IMR-90 (cell line): ENCODE measurements at regions not wholly inside any gene's neighbourhood (a gene's known extent, or its start where the extent isn't known, plus 50 kb on each side); places are given as distances from the start of the nearest gene placed in this dataset.

ENCODE experiments used
- ATAC-seq: fragments of 200-7000 bp; cut with Tn5 transposase; 2 replicates; pipeline ENCODE4 v1.9.1; 2020; ENCODE audit warnings: low read depth, mild to moderate bottlenecking, moderate library complexity
- BruUV-seq: library from RNA; stranded (reverse); fragments of 400-500 nt; replicated peaks from 2 replicates; lab custom pipeline; 2021; lab: Mats Ljungman, UMichigan
- CTCF ChIA-PET: fragments of 300-600 bp; formaldehyde crosslinking; extraction: SDS; loops from one replicate; lab custom pipeline; 2021; ENCODE audit warnings: antibody characterized with exemption; lab: Yijun Ruan, JAX
- POLR2A ChIA-PET: fragments of 300-600 bp; sonication (Branson Sonifier 250); formaldehyde crosslinking; loops from one replicate; lab custom pipeline; 2022; ENCODE audit warnings: antibody characterized with exemption; ENCODE audit not compliant: unreplicated experiment; lab: Charles Lee
- DNase-seq: peaks from one replicate; pipeline ENCODE4 v3.0.0; 2013
- H2AFZ ChIP-seq: replicated peaks from 2 replicates; pipeline ENCODE3; 2013; ENCODE audit warnings: low read length, mild to moderate bottlenecking; ENCODE audit not compliant: poor library complexity
- H2AK5ac ChIP-seq: 2 replicates; pipeline ENCODE4 v1.6.1; 2013; ENCODE audit warnings: low read depth, low read length, inconsistent platforms
- H2AK9ac ChIP-seq: replicated peaks from 2 replicates; pipeline ENCODE3; 2013; ENCODE audit warnings: mild to moderate bottlenecking, low read depth, low read length, moderate library complexity; ENCODE audit not compliant: poor library complexity
- H2BK120ac ChIP-seq: 2 replicates; pipeline ENCODE4 v1.6.1; 2013; ENCODE audit warnings: low read depth, low read length, inconsistent platforms
- H2BK15ac ChIP-seq: 3 replicates; pipeline ENCODE4 v1.6.1; 2013; ENCODE audit warnings: low read depth, low read length, inconsistent platforms
- H2BK20ac ChIP-seq: 2 replicates; pipeline ENCODE4 v1.6.1; 2013; ENCODE audit warnings: low read depth, mild to moderate bottlenecking, inconsistent platforms, low read length, moderate library complexity
- H2BK5ac ChIP-seq: 2 replicates; pipeline ENCODE4 v1.6.1; 2013; ENCODE audit warnings: mild to moderate bottlenecking, low read depth, low read length, inconsistent platforms; ENCODE audit not compliant: poor library complexity, severe bottlenecking
- H3K14ac ChIP-seq: replicated peaks from 2 replicates; pipeline ENCODE4 v1.6.1; 2013; ENCODE audit warnings: low read depth, low read length, inconsistent platforms
- H3K18ac ChIP-seq: 2 replicates; pipeline ENCODE4 v1.6.1; 2013; ENCODE audit warnings: low read depth, low read length, control low read depth
- H3K23ac ChIP-seq: 2 replicates; pipeline ENCODE4 v1.6.1; 2013; ENCODE audit warnings: low read depth, low read length, inconsistent platforms
- H3K27ac ChIP-seq: 2 replicates; pipeline ENCODE4 v1.5.1; 2013; ENCODE audit warnings: mild to moderate bottlenecking, control low read depth, low read length; ENCODE audit not compliant: insufficient read depth
- H3K27me3 ChIP-seq: 2 replicates; pipeline ENCODE4 v1.6.1; 2013; ENCODE audit warnings: low read length; ENCODE audit not compliant: control insufficient read depth, insufficient read depth
- H3K36me3 ChIP-seq: 2 replicates; pipeline ENCODE4 v1.6.1; 2013; ENCODE audit warnings: low read length, mixed read lengths; ENCODE audit not compliant: control insufficient read depth, insufficient read depth
- H3K4ac ChIP-seq: 2 replicates; pipeline ENCODE4 v1.6.1; 2013; ENCODE audit warnings: low read depth, low read length, inconsistent platforms
- H3K4me1 ChIP-seq: 2 replicates; pipeline ENCODE4 v1.6.1; 2013; ENCODE audit warnings: low read length, mixed read lengths; ENCODE audit not compliant: control insufficient read depth, insufficient read depth
- H3K4me2 ChIP-seq: 2 replicates; pipeline ENCODE4 v1.6.1; 2013; ENCODE audit warnings: low read depth, mild to moderate bottlenecking, control low read depth, low read length, moderate library complexity
- H3K4me3 ChIP-seq: 2 replicates; pipeline ENCODE4 v1.5.1; 2013; ENCODE audit warnings: low read depth, mild to moderate bottlenecking, control low read depth, low read length, moderate library complexity; ENCODE audit not compliant: insufficient read depth
- H3K56ac ChIP-seq: 2 replicates; pipeline ENCODE4 v1.6.1; 2013; ENCODE audit warnings: low read length, inconsistent platforms; ENCODE audit not compliant: insufficient read depth; ENCODE audit errors: extremely low read depth
- H3K79me1 ChIP-seq, 2 experiments: 2 replicates each; pipeline ENCODE4 v1.6.1; 2013; ENCODE audit warnings: low read length in 2 of 2, inconsistent platforms in 1 of 2, low read depth in 1 of 2
- H3K9ac ChIP-seq: 2 replicates; pipeline ENCODE4 v1.6.1; 2013; ENCODE audit warnings: low read depth, low read length, control low read depth
- H3K9me1 ChIP-seq: 2 replicates; pipeline ENCODE4 v1.6.1; 2013; ENCODE audit warnings: low read length, inconsistent platforms; ENCODE audit not compliant: insufficient read depth
- H3K9me3 ChIP-seq: 2 replicates; pipeline ENCODE4 v1.6.1; 2013; ENCODE audit warnings: low read length; ENCODE audit not compliant: control insufficient read depth, insufficient read depth
- H4K20me1 ChIP-seq: 2 replicates; pipeline ENCODE4 v1.6.1; 2013; ENCODE audit warnings: low read length, inconsistent platforms; ENCODE audit not compliant: insufficient read depth
- H4K5ac ChIP-seq: 2 replicates; pipeline ENCODE4 v1.6.1; 2013; ENCODE audit warnings: mild to moderate bottlenecking, low read depth, low read length, control low read depth
- H4K8ac ChIP-seq, 2 experiments: 2 replicates each; pipeline ENCODE4 v1.6.1; 2013; ENCODE audit warnings: low read depth in 2 of 2, low read length in 2 of 2, control low read depth in 1 of 2, inconsistent platforms in 1 of 2
- H4K91ac ChIP-seq: 2 replicates; pipeline ENCODE4 v1.6.1; 2013; ENCODE audit warnings: low read depth, low read length, inconsistent platforms; ENCODE audit not compliant: insufficient read depth
- BHLHE40 ChIP-seq: fragments of 150-350 bp; IDR thresholded peaks from 2 replicates; pipeline ENCODE4 v1.6.1; 2016; ENCODE audit warnings: mild to moderate bottlenecking, low read depth, low read length
- CEBPB ChIP-seq: IDR thresholded peaks from 2 replicates; pipeline ENCODE4 v1.6.1; 2012; ENCODE audit warnings: low read depth, low read length, improper control_type of control experiment
- CHD1 ChIP-seq: IDR thresholded peaks from 2 replicates; pipeline ENCODE4 v1.6.1; 2012; ENCODE audit warnings: low read depth, low read length, improper control_type of control experiment
- CTCF ChIP-seq: conservative IDR thresholded peaks from 2 replicates; pipeline ENCODE4 v1.5.1; 2012; ENCODE audit warnings: mild to moderate bottlenecking, low read depth, low read length, improper control_type of control experiment
- ELK1 ChIP-seq: fragments of 150-350 bp; IDR thresholded peaks from 2 replicates; pipeline ENCODE4 v1.6.1; 2016; ENCODE audit warnings: low read depth, mild to moderate bottlenecking, low read length, moderate library complexity, borderline replicate concordance
- FOS ChIP-seq: fragments of 150-350 bp; IDR thresholded peaks from 2 replicates; pipeline ENCODE4 v1.6.1; 2016; ENCODE audit warnings: low read depth, low read length
- MAFK ChIP-seq: IDR thresholded peaks from 2 replicates; pipeline ENCODE4 v1.6.1; 2012; ENCODE audit warnings: low read depth, low read length, improper control_type of control experiment
- MAZ ChIP-seq: IDR thresholded peaks from 2 replicates; pipeline ENCODE4 v1.6.1; 2012; ENCODE audit warnings: low read depth, mild to moderate bottlenecking, low read length, improper control_type of control experiment, moderate library complexity, borderline replicate concordance
- MXI1 ChIP-seq: IDR thresholded peaks from 2 replicates; pipeline ENCODE4 v1.6.1; 2012; ENCODE audit warnings: low read depth, mild to moderate bottlenecking, low read length, moderate library complexity, borderline replicate concordance
- NFE2L2 ChIP-seq: fragments of 150-350 bp; IDR thresholded peaks from 2 replicates; pipeline ENCODE4 v1.6.1; 2016; ENCODE audit warnings: low read depth, mild to moderate bottlenecking, low read length
- POLR2A ChIP-seq: IDR thresholded peaks from 2 replicates; pipeline ENCODE4 v1.6.1; 2012; ENCODE audit warnings: mild to moderate bottlenecking, low read depth, low read length
- RAD21 ChIP-seq: IDR thresholded peaks from 2 replicates; pipeline ENCODE4 v1.6.1; 2012; ENCODE audit warnings: low read length, improper control_type of control experiment
- RCOR1 ChIP-seq: IDR thresholded peaks from 2 replicates; pipeline ENCODE4 v1.6.1; 2012; ENCODE audit warnings: mild to moderate bottlenecking, low read length, improper control_type of control experiment; ENCODE audit not compliant: insufficient replicate concordance
- RFX5 ChIP-seq: IDR thresholded peaks from 2 replicates; pipeline ENCODE4 v1.8.0; 2012; ENCODE audit warnings: low read depth, mild to moderate bottlenecking, low read length, moderate library complexity
- SMC3 ChIP-seq: fragments of 150-350 bp; IDR thresholded peaks from 2 replicates; pipeline ENCODE4 v1.6.1; 2016; ENCODE audit warnings: low read depth, mild to moderate bottlenecking, antibody characterized with exemption, low read length, moderate library complexity
- USF2 ChIP-seq: fragments of 150-350 bp; IDR thresholded peaks from 2 replicates; pipeline ENCODE4 v1.6.1; 2017; ENCODE audit warnings: mild to moderate bottlenecking, antibody characterized with exemption, low read length, low read depth
- WGBS, 2 experiments: methylation state at CpG; one replicate each; pipeline versions ENCODE4 v1.1.5 to v1.1.7; 2013; ENCODE audit warnings: missing lambda C conversion rate in 2 of 2; ENCODE audit not compliant: insufficient read length in 1 of 2; ENCODE audit errors: extremely low coverage in 2 of 2; 5-methylcytosine and 5-hydroxymethylcytosine counted together
- dilution Hi-C: fragments of 300-500 bp; cut with HindIII; formaldehyde crosslinking; loops from one replicate; pipeline ENCODE4 v1.14.3; 2018; ENCODE audit warnings: low sequenced_read_pairs; ENCODE audit not compliant: unreplicated experiment
- in situ Hi-C: fragments of 300-500 bp; cut with MboI; formaldehyde crosslinking; loops from 3 replicates; pipeline ENCODE4 v1.14.3; 2019; ENCODE audit warnings: low sequenced_read_pairs, inconsistent platforms, mixed read lengths
- intact Hi-C: fragments of 100-400 bp; cut with micrococcal nuclease; formaldehyde crosslinking; loops from 2 replicates; pipeline ENCODE4 v1.10.0; 2022

GRCh38 chr18:6488956-6489355 lies 74.2 kb upstream of the L3MBTL4 start:
- no peak overlapping the region for H2BK5ac ChIP-seq
- WGBS, 2 experiments = no CpG with 5 or more reads among the region's 1 CpG
- no peak overlapping the region for H2AK9ac ChIP-seq
- H3K4me2 ChIP-seq = no peak overlapping the region
- no peak for ATAC-seq
- H4K91ac ChIP-seq = no peak overlapping the region
- no peak overlapping the region for H4K5ac ChIP-seq
- H3K79me1 ChIP-seq = no peaks in the 10 kb centered on the region
- ChIA-PET POLR2A (no interaction called here), CTCF (no interaction called here)
- intact Hi-C loops = no loop called here
- no peak overlapping the region for H4K8ac ChIP-seq
- H3K36me3 ChIP-seq = no peaks in the 10 kb centered on the region
- H3K27ac ChIP-seq = no peak overlapping the region
- no peak overlapping the region for H2BK15ac ChIP-seq
- peaks cover 2% of the 10 kb centered on the region; the same call in 1 of the 2 replicates for H3K27me3 ChIP-seq
- BruUV-seq = no TSS peak
- TF ChIP-seq ELK1 (no peak), POLR2A (no peak), MXI1 (no peak), MAZ (no peak), RCOR1 (no peak), SMC3 (no peak), CEBPB (no peak), FOS (no peak), CHD1 (no peak), RFX5 (no peak), MAFK (no peak), BHLHE40 (no peak), USF2 (no peak), RAD21 (no peak), NFE2L2 (no peak), CTCF (no peak)
- H3K9me1 ChIP-seq = no peaks in the 10 kb centered on the region
- no peak overlapping the region for H3K9ac ChIP-seq
- dilution Hi-C loops = no loop called here
- H3K4me1 ChIP-seq = no peaks in the 10 kb centered on the region
- H2BK20ac ChIP-seq = no peak overlapping the region
- no peak overlapping the region for H3K56ac ChIP-seq
- H2AK5ac ChIP-seq = no peak overlapping the region
- no peak overlapping the region for H3K4ac ChIP-seq
- no peak overlapping the region for H3K18ac ChIP-seq
- in situ Hi-C loops = no loop called here
- no peak overlapping the region for H3K14ac ChIP-seq
- no peaks in the 10 kb centered on the region for H4K20me1 ChIP-seq
- DNase-seq = peak; percentile 21
- no peak overlapping the region for H2BK120ac ChIP-seq
- no peak overlapping the region for H3K23ac ChIP-seq
- no peaks in the 10 kb centered on the region for H3K9me3 ChIP-seq
- H2AFZ ChIP-seq = no peak overlapping the region
- H3K4me3 ChIP-seq = no peak overlapping the region
